UCSD-AML1 (cell line): ENCODE measurements at regions not wholly inside any gene's neighbourhood (a gene's known extent, or its start where the extent isn't known, plus 50 kb on each side); places are given as distances from the start of the nearest gene placed in this dataset.
"Not testable (repeated sequence)": the region's sequence is repeated elsewhere in the genome, so short reads cannot be mapped to it uniquely, and the experiment has no call there.

Experiments
- DNase-seq: peaks from one replicate; lab custom pipeline; 2025; ENCODE audit not compliant: unreplicated experiment; lab: John Stamatoyannopoulos, UW

- no peak for DNase-seq
Measured at GRCh38 chr10:53223851-53224250, 451.3 kb upstream of the MBL2 start.

- DNase-seq = no peak
Measured at GRCh38 chr10:53222806-53223205, 450.2 kb upstream of the MBL2 start.

GRCh38 chr10:53209944-53210611 is 437.5 kb upstream of the MBL2 start:
- peak; percentile 2 for DNase-seq

- no peak for DNase-seq
Measured at GRCh38 chr10:53183733-53184132, 411.1 kb upstream of the MBL2 start.

- no peak for DNase-seq
Measured at GRCh38 chr10:53177468-53177867, 404.9 kb upstream of the MBL2 start.

- no peak for DNase-seq
Measured at GRCh38 chr10:53166325-53166724, 393.7 kb upstream of the MBL2 start.

- no peak for DNase-seq
Measured at GRCh38 chr10:53162856-53163255, 390.3 kb upstream of the MBL2 start.

- DNase-seq = no peak
Measured at GRCh38 chr10:53161231-53161630, 388.6 kb upstream of the MBL2 start.

- not testable (repeated sequence) for DNase-seq
Measured at GRCh38 chr10:53155674-53156073, 383.1 kb upstream of the MBL2 start.

GRCh38 chr10:53153831-53154230 is 381.2 kb upstream of the MBL2 start:
- DNase-seq = no peak

GRCh38 chr10:53140506-53140905 is 367.9 kb upstream of the MBL2 start:
- DNase-seq = no peak

GRCh38 chr10:53135897-53136253 is 363.3 kb upstream of the MBL2 start:
- DNase-seq = no peak

- no peak for DNase-seq
Measured at GRCh38 chr10:53135213-53135896, 362.8 kb upstream of the MBL2 start.

- no peak for DNase-seq
Measured at GRCh38 chr10:53134050-53134449, 361.5 kb upstream of the MBL2 start.

- DNase-seq = no peak
Measured at GRCh38 chr10:53130337-53130736, 357.8 kb upstream of the MBL2 start.

- DNase-seq = no peak
Measured at GRCh38 chr10:53127686-53128085, 355.1 kb upstream of the MBL2 start.

GRCh38 chr10:53123311-53123710 is 350.7 kb upstream of the MBL2 start:
- DNase-seq = no peak

- no peak for DNase-seq
Measured at GRCh38 chr10:53122281-53122680, 349.7 kb upstream of the MBL2 start.

- no peak for DNase-seq
Measured at GRCh38 chr10:53115660-53116059, 343.1 kb upstream of the MBL2 start.

GRCh38 chr10:53111529-53111928 is 338.9 kb upstream of the MBL2 start:
- DNase-seq = no peak

- no peak for DNase-seq
Measured at GRCh38 chr10:53109320-53109719, 336.7 kb upstream of the MBL2 start.

GRCh38 chr10:53108317-53108934 is 335.8 kb upstream of the MBL2 start:
- DNase-seq = no peak
